Stimulated activated CD4-positive, alpha-beta T cell treated with anti-CD3 and anti-CD28 coated beads, TNF-alpha, amount 100 ng/mL, for 48 hours (primary cell): ENCODE measurements at regions not wholly inside any gene's neighbourhood (a gene's known extent, or its start where the extent isn't known, plus 50 kb on each side); places are given as distances from the start of the nearest gene placed in this dataset.

ENCODE experiments used
- DNase-seq, 3 donors: peaks; one replicate each; pipeline ENCODE4 v3.0.0-alpha.2; 2020; ENCODE audit warnings: low read depth in 3 of 3

GRCh38 chr2:19784456-19784855 is 117.3 kb downstream of the TTC32 start:
- no peak for DNase-seq

DNA sequence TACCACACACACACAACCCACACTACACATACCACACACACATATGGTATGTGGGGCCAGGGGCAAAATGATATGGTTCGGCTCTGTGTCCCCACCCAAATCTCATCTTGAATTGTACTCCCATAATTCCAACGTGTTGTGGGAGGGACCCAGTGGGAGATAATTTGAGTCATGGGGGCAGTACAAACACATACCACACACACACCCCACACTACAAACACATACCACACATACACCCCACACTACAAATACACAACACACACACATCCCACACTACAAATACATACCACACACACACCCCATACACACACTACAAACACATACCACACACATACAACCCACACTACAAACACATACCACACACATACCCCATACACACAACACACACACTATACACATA is 117.8 kb downstream of the TTC32 start:
- no peak for DNase-seq

DNA sequence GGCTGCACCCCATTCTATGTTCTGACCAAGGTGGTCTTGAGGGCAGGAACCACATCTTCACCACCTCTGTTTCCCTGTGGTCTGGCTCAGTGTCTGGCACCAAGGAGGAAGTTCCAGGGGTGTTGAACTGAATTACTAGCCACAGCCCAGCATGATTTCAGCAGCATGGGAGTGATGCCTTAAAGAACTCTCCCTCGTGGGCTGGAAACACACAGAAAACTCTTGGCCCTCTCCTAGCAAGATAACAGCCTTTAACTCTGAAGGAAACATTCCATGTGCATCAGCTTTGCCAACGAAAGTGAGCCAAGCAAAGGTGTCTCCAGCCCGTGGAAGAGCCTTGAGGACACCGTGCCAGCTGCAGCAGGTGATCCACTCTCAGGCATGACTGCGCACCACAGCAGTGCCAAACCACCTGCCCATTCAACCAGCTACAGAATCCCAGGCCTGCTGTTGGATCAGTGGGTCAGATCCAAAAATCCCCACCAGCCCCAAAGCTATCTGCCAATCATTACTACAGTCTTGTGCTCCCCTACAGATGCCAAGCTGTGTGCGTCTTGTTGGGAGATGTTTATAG is 124.8 kb downstream of the TTC32 start:
- no peak for DNase-seq

DNA sequence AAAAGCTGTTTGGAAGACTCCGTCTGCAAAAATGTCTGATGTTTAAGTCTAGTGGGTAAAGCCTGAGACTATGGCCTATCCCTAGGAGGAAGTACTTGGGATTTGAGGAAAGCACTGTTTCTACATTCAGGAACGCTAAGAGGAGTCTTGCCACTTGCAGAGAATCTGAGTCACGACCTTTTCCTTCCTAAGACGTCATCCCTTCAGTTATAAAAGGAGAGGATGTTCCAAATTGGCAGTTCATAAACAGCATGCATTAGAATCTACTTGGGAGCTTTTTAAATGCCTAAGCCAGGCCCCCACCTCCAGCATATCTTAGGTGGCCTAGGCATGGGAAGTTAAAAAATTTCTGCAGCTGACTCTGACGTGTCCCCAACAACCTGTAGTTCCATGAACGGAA is 125.9 kb downstream of the TTC32 start:
- DNase-seq, result no peak

- no peak for DNase-seq
Measured at GRCh38 chr2:19775315-19775714, 126.5 kb downstream of the TTC32 start.

DNA sequence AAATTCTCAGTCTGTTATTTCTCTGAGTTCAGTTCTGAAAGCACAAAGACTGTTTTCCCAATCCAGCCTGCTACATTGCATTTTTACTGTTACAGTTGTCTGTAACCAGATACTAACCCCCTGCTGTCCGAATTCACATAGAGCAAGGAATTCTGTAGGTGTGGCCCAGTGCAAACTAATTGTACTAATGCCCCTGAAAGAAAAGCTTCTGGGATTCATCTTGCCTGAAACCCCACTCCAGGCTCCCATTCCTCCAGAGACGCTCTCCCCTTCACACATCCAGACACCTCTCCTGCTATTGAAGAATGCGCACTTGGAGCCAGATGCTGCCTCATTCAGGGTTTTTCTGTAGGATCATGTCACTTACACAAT is 127.0 kb downstream of the TTC32 start:
- DNase-seq, result no peak

- no peak for DNase-seq
Measured at GRCh38 chr2:19772981-19773380, 128.8 kb downstream of the TTC32 start.

- no peak for DNase-seq
Measured at GRCh38 chr2:19769513-19769912, 132.3 kb downstream of the TTC32 start.

GRCh38 chr2:19767899-19768298 is 133.9 kb downstream of the TTC32 start:
- no peak for DNase-seq

DNA sequence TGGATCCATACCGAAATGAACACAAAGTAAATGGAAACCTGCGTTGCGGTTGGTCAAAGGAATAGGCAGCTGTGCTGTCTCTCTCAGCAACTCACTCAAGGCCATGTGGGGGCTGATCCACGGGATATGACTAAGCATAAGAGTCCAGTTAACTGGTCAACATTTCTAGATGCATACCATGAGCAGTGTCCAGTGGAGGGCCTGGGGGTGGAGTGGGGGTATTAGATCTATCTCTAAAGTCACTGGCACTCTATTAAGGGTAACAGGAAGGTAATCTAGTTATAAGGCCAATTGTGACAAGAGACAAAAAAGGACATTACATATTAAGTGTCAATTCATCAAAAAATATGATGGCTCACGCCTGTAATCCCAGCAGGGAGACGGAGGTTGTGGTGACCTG is 136.8 kb downstream of the TTC32 start:
- DNase-seq, result no peak

DNA sequence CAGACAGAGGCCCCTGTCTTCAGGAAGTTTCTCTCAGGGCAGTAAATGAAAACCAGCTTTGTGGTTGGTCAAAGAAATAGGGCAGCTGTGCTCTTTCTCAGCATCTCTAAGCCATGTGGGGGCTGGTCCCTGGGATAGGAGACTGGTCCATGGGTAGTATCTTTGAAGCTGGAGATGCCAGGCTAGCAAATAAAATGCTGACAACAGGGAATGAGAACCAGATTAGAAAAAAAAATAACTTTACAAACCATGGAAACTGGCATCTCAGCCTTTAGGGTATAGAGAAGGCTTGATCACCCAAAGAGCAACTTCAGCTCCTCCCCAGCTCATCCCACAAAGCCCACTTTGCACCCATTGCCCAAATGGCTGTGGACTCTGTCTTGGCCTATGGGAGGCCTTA is 138.1 kb downstream of the TTC32 start:
- no peak for DNase-seq

- DNase-seq, result no peak
Measured at GRCh38 chr2:19762959-19763605, 138.7 kb downstream of the TTC32 start.

DNA sequence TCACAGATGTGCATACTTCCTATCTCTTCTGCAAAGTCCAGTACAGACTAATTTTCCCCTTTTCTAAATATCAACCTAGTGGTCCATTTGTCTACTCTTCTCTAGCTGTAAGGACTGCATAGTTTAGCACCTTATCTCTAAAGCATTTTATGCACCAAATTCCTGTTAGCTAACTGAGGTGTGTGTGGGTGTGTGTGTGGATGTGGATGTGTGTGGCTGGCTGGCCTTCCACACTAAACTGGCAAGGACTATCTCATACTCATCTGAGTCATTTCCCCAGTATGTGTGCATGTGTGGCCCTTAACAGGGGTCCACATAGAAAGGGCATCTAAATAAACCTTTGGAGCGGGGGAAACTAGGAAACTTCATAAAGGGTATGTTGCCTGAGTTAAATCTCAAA is 139.6 kb downstream of the TTC32 start:
- DNase-seq, result no peak

DNA sequence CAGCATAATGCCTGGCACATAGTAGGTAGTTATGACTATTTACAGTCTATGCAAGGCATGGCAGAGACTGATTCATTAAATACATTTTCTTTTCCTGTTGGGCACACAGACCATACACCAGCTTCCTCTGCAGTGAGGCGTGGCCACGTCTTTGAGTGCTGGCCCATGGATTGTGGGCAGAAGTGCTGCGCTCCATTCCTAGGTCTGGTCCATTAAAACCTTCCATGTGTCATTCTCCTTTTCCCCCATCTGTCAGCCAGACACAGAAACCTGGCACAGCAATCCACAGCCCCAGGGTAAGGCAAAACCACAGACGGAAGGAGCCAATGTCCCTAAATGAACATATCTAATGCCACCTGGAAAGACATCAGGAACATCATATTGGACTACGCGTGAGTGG is 141.9 kb downstream of the TTC32 start:
- DNase-seq, result no peak

GRCh38 chr2:19758658-19759057 is 143.1 kb downstream of the TTC32 start:
- no peak for DNase-seq

DNA sequence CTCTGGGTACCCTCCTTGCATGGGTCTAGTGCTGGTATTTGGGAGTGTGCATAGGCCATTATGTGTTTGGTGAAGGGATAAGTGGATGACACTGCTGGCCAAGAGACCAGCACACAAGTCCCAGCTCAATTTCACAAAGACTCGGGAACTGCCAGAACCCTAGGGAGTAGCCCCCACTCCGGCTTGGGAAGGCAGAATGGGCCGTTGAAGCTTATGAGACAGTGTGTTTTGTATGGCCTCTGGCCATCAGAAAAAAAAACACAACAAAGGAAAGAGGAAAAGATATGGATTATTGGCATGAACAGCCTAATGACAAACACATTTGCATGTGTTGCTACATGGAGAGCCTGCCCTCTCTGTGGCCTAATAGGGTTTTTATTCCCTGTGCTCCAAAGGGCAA is 144.2 kb downstream of the TTC32 start:
- DNase-seq, result no peak

DNA sequence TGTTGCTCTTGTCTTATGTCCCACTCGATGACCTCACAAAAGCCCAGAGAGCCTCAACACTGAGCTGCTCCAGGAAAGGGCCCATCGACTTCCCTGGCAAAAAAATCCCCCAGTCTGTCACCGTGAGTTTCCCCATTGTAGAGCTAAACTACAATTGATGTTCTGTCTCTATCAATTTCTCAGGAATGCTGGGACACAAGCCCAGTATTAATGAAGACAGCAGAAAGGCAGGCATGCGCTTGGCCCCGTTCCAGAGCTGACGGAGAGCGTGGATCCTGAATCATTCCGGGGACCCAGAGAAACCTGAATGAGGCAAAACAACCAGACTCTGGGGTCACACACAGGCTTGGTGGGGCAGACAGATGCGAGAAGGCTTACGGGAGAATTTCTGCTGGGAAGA is 146.9 kb downstream of the TTC32 start:
- DNase-seq, result no peak

DNA sequence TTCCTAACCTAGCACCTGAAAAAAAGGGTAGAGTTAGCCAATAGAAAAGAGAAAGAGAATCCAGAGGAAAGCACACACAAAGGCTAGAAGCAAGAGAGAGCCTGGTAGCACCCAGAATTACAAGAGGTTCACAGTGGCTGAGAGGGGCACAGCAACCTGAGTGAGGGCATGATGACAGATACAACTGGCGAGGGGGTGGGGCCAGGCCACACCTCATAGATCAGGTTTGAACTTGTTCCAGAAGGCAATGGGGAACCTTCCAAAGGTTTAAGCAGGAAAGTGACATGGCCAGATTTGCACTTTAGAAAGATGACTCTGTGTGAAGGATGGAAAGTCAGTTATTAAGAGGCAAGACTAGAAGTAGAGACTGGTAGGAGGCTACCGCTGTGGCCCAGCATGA is 148.0 kb downstream of the TTC32 start:
- DNase-seq, result no peak

GRCh38 chr2:19753314-19753713 is 148.5 kb downstream of the TTC32 start:
- DNase-seq, result no peak

DNA sequence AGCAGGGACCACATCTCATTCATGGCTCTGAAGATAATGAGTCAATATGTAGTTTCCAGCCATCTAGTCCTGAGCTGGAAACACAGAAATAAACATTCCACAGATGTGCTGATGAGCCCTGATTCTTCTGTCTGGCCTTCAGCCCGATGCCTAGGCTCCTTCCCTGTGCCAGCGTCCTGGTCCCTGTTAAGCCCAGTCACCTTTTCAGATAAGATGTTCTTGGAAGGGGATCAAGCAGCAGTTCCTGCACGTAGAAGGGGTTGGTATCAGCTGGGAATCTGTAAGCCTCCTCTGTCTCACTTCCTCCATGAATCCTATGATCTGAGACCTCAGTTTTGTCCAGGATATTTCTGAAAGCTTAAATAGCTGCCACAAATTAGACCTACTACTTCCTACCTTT is 149.3 kb downstream of the TTC32 start:
- DNase-seq, result no peak

DNA sequence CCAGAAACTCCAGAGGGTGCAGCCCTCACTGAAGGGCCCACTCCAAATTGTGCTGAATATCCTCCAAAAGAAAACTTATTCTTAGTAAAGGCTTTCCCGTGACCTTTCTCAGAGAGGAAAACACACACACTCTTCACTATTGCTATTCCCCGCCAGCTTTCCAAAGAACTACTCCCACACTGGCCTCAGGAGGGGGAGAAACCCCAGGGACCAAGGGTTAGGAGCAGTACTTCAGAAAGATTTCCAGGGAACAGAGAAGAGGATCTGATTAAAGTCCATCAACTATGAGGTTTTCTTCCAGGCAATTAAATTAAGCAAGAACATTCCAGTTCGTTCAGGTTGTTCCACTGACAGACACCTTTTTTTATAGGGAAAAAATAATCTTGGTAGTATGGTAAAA is 150.2 kb downstream of the TTC32 start:
- no peak for DNase-seq

GRCh38 chr2:19750136-19750535 is 151.6 kb downstream of the TTC32 start:
- no peak for DNase-seq

DNA sequence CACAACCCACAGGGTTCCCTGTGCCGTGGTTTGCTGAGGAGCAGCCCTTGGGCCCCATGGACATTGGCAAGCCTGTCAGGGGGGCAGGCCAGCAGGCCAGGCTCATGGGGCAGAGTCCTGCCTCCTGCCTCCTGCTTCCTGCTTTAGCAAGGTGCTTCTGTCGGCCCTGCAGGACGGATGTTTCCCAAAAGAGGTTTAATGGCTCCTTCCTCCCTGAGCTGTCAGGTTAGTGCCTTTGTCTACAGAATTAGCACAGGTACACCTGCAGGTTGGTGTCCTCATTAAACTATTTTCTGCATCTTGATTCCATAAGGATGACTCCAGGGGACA is 152.3 kb downstream of the TTC32 start:
- no peak for DNase-seq
